ENCODE measurements at regions not wholly inside any gene's neighbourhood (a gene's known extent, or its start where the extent isn't known, plus 50 kb on each side); places are given as distances from the start of the nearest gene placed in this dataset.

GRCh38 chr7:36802459-36803135 is 78.3 kb upstream of the AOAH start:
- DNase-seq (ENCODE audit: low read depth in 2 of 2), result no peak
- no peak overlapping the region for H3K4me3 ChIP-seq (replicated peaks in 1 of 2; ENCODE audit: low read depth in 2 of 2, low read length in 2 of 2)
- TF ChIP-seq CTCF (IDR thresholded peaks at IDR 0.05; ENCODE audit: low read depth, low read length), result no peak

GRCh38 chr7:36796850-36797536 is 72.7 kb upstream of the AOAH start:
- H3K4me3 ChIP-seq (replicated peaks in 1 of 2; ENCODE audit: low read depth in 2 of 2, low read length in 2 of 2), result no peak overlapping the region
- no peak for DNase-seq (ENCODE audit: low read depth in 2 of 2)
- no peak for TF ChIP-seq CTCF (IDR thresholded peaks at IDR 0.05; ENCODE audit: low read depth, low read length)

DNA sequence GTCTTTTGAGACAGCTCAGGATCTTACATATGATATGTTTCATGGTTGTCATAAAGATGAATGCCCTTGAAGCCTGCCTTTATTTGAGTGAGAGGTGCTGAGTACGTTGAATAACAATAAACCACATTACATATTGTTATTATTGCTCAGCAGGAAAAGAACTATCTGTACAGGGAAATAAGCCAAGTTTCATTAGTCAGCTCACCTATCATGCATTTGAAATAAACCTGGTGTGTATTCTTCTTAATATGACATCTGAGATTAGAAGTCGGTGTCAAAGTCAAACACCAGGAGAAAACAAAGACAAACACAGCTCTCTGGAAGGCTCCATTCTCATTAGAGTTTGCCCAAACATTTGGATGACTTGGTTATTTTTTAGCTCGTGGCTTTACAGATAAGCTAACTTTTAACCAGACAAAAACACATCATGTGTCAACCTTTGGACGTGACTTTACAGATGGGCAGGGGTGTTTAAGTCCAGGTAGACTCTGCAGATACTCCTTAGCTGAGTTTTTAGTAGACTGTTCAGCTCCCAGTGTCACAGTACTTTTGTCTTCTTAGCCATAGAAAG is 71.2 kb upstream of the AOAH start:
- no peak for DNase-seq (ENCODE audit: low read depth in 2 of 2)
- H3K4me3 ChIP-seq (replicated peaks in 1 of 2; ENCODE audit: low read depth in 2 of 2, low read length in 2 of 2), result no peak overlapping the region
- TF ChIP-seq CTCF (IDR thresholded peaks at IDR 0.05; ENCODE audit: low read depth, low read length), result no peak

DNA sequence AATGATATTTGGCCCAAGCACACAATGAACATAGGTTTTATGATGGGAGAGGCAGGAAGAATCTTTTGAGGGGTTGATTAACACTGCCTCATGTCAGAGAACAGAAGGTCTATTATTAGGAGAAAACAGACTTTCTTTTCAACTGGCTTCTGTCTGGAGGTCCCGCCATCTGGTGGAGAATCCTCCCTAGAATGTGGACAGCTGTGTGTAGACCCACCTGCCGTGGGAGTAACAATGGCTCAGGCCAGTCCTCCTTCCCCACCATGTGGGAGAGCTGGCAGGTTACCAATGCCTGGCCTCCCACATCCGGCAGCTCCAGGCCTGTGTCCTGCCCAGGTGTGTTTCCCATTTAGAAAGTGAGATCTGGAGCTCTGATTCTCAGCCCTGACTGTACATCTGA is 70.4 kb upstream of the AOAH start:
- TF ChIP-seq CTCF (IDR thresholded peaks at IDR 0.05; ENCODE audit: low read depth, low read length), result no peak
- no peak for DNase-seq (ENCODE audit: low read depth in 2 of 2)
- no peak overlapping the region for H3K4me3 ChIP-seq (replicated peaks in 1 of 2; ENCODE audit: low read depth in 2 of 2, low read length in 2 of 2)

DNA sequence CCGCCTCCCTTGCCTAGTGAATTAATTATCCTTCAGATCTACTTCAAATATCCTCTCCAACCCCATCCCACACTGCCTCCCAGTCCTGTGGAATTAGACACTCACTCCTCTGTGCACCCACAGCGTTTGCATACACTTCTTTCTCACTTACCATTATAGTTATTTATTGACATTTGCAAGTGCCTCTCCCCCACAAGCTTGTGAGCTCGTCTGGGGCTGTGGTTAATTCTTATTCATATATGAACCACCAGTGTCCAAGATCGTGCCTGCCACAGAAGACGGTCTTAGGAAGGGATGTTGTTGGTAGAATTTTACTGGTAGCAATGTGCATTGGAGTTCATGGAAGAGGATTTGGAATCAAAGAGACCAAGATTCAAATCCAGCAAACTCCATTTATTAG is 68.1 kb upstream of the AOAH start:
- no peak overlapping the region for H3K4me3 ChIP-seq (replicated peaks in 1 of 2; ENCODE audit: low read depth in 2 of 2, low read length in 2 of 2)
- no peak for DNase-seq (ENCODE audit: low read depth in 2 of 2)
- no peak for TF ChIP-seq CTCF (IDR thresholded peaks at IDR 0.05; ENCODE audit: low read depth, low read length)

- DNase-seq (ENCODE audit: low read depth in 2 of 2), result no peak
- TF ChIP-seq CTCF (IDR thresholded peaks at IDR 0.05; ENCODE audit: low read depth, low read length), result no peak
- H3K4me3 ChIP-seq (replicated peaks in 1 of 2; ENCODE audit: low read depth in 2 of 2, low read length in 2 of 2), result no peak overlapping the region
Observed at GRCh38 chr7:36790311-36790787, 66.1 kb upstream of the AOAH start.
